ENCODE measurements at regions not wholly inside any gene's neighbourhood (a gene's known extent, or its start where the extent isn't known, plus 50 kb on each side); places are given as distances from the start of the nearest gene placed in this dataset.

GRCh38 chr13:85095418-85096272, 703.6 kb downstream of the SLITRK6 start:
- Histone ChIP-seq H3K27me3 (no peaks in the 10 kb centered on the region), H3K9me3 (no peaks in the 10 kb centered on the region), H3K27ac (no peak overlapping the region), H3K36me3 (no peaks in the 10 kb centered on the region), H3K4me3 (no peak overlapping the region), H3K4me1 (no peaks in the 10 kb centered on the region)
- intact Hi-C loops (cut with DNase I; ENCODE audit: low total_unique reads) (no loop called here), in situ Hi-C loops (cut with MboI; ENCODE audit: low pct_ligation_motif_present in 1 of 4, low pct_unique_long_range_greater_than_20kb in 1 of 4, low sequenced_read_pairs in 3 of 4) (no loop called here)
- DNase-seq = no peak
- 73 to 75% methylated on average over 4 of the region's 4 CpGs for WGBS, 2 donors (ENCODE audit: low coverage in 1 of 2)
- no peak for TF ChIP-seq EP300 (IDR thresholded peaks at IDR 0.05; ENCODE audit: low read depth)
- TF ChIP-seq POLR2AphosphoS5 (IDR thresholded peaks at IDR 0.05) = no peak
- TF ChIP-seq CTCF (IDR thresholded peaks at IDR 0.05) = no peak
- no peak for TF ChIP-seq POLR2A (IDR thresholded peaks at IDR 0.05)

GRCh38 chr13:85093808-85094207, 705.4 kb downstream of the SLITRK6 start:
- no peak for DNase-seq
- H3K36me3 ChIP-seq = no peaks in the 10 kb centered on the region
- H3K4me3 ChIP-seq = no peak overlapping the region
- intact Hi-C loops (cut with DNase I; ENCODE audit: low total_unique reads) = no loop called here
- H3K4me1 ChIP-seq = no peaks in the 10 kb centered on the region
- 83% methylated on average over 5 of the region's 5 CpGs for WGBS, 2 donors (ENCODE audit: low coverage in 1 of 2)
- H3K9me3 ChIP-seq = no peaks in the 10 kb centered on the region
- in situ Hi-C loops (cut with MboI; ENCODE audit: low pct_ligation_motif_present in 1 of 4, low pct_unique_long_range_greater_than_20kb in 1 of 4, low sequenced_read_pairs in 3 of 4) = no loop called here
- TF ChIP-seq EP300 (IDR thresholded peaks at IDR 0.05; ENCODE audit: low read depth) (no peak), CTCF (IDR thresholded peaks at IDR 0.05) (no peak), POLR2AphosphoS5 (IDR thresholded peaks at IDR 0.05) (no peak), POLR2A (IDR thresholded peaks at IDR 0.05) (no peak)
- no peaks in the 10 kb centered on the region for H3K27me3 ChIP-seq
- no peak overlapping the region for H3K27ac ChIP-seq

GRCh38 chr13:85091631-85092234, 707.5 kb downstream of the SLITRK6 start:
- H3K9me3 ChIP-seq = no peaks in the 10 kb centered on the region
- TF ChIP-seq EP300 (IDR thresholded peaks at IDR 0.05; ENCODE audit: low read depth) = no peak
- TF ChIP-seq POLR2AphosphoS5 (IDR thresholded peaks at IDR 0.05) = no peak
- no peak for TF ChIP-seq POLR2A (IDR thresholded peaks at IDR 0.05)
- no peak for TF ChIP-seq CTCF (IDR thresholded peaks at IDR 0.05)
- no peaks in the 10 kb centered on the region for H3K4me1 ChIP-seq
- no peak overlapping the region for H3K27ac ChIP-seq
- DNase-seq = no peak
- no peak overlapping the region for H3K4me3 ChIP-seq
- intact Hi-C loops (cut with DNase I; ENCODE audit: low total_unique reads) = no loop called here
- in situ Hi-C loops (cut with MboI; ENCODE audit: low pct_ligation_motif_present in 1 of 4, low pct_unique_long_range_greater_than_20kb in 1 of 4, low sequenced_read_pairs in 3 of 4) = no loop called here
- no peaks in the 10 kb centered on the region for H3K27me3 ChIP-seq
- no peaks in the 10 kb centered on the region for H3K36me3 ChIP-seq
- 57 to 90% methylated on average over 3 to 5 of the region's 5 CpGs for WGBS, 2 donors (ENCODE audit: low coverage in 1 of 2)

- Histone ChIP-seq H3K27me3 (no peaks in the 10 kb centered on the region), H3K4me3 (no peak overlapping the region), H3K9me3 (no peaks in the 10 kb centered on the region), H3K4me1 (no peaks in the 10 kb centered on the region), H3K27ac (no peak overlapping the region), H3K36me3 (no peaks in the 10 kb centered on the region)
- in situ Hi-C loops (cut with MboI; ENCODE audit: low pct_ligation_motif_present in 1 of 4, low pct_unique_long_range_greater_than_20kb in 1 of 4, low sequenced_read_pairs in 3 of 4) (no loop called here), intact Hi-C loops (cut with DNase I; ENCODE audit: low total_unique reads) (no loop called here)
- DNase-seq = no peak
- no peak for TF ChIP-seq EP300 (IDR thresholded peaks at IDR 0.05; ENCODE audit: low read depth)
- 90 to 93% methylated on average over 2 of the region's 2 CpGs for WGBS, 2 donors (ENCODE audit: low coverage in 1 of 2)
These were observed 710.0 kb downstream of the SLITRK6 start for GRCh38 chr13:85089186-85089585.
